Mesothelial cell of epicardium (in vitro differentiated cells): ENCODE measurements at regions not wholly inside any gene's neighbourhood (a gene's known extent, or its start where the extent isn't known, plus 50 kb on each side); places are given as distances from the start of the nearest gene placed in this dataset.
"Not testable (repeated sequence)": the region's sequence is repeated elsewhere in the genome, so short reads cannot be mapped to it uniquely, and the experiment has no call there.

ENCODE experiments used
- DNase-seq, 2 experiments: peaks; one replicate each; pipeline ENCODE4 v3.0.0; 2021; ENCODE audit warnings: low spot score in 2 of 2; ENCODE audit not compliant: unreplicated experiment in 2 of 2
- H3K27ac Mint-ChIP-seq: 2 replicates; pipeline ENCODE4 v1.8.0; 2021; ENCODE audit warnings: mixed read lengths
- H3K27me3 Mint-ChIP-seq: 2 replicates; pipeline ENCODE4 v1.8.0; 2021; ENCODE audit warnings: low read depth, mixed read lengths
- H3K36me3 Mint-ChIP-seq: 2 replicates; pipeline ENCODE4 v1.8.0; 2021; ENCODE audit warnings: mixed read lengths
- H3K4me1 Mint-ChIP-seq: 2 replicates; pipeline ENCODE4 v1.8.0; 2021; ENCODE audit warnings: mixed read lengths
- H3K4me3 Mint-ChIP-seq: 2 replicates; pipeline ENCODE4 v1.8.0; 2021; ENCODE audit warnings: mild to moderate bottlenecking, moderate library complexity, mixed read lengths
- H3K9me3 Mint-ChIP-seq: 2 replicates; pipeline ENCODE4 v1.8.0; 2021; ENCODE audit warnings: mixed read lengths
- CTCF ChIP-seq: fragments of 200-600 bp; sonication (generic); IDR thresholded peaks from one replicate; pipeline ENCODE4 v1.5.0; 2021; ENCODE audit warnings: antibody characterized with exemption; ENCODE audit not compliant: unreplicated experiment

GRCh38 chr11:41799754-41800153 lies 340.3 kb upstream of the LRRC4C start:
- Mint-ChIP-seq H3K27ac (no peak overlapping the region), H3K9me3 (no peaks in the 10 kb centered on the region), H3K27me3 (no peaks in the 10 kb centered on the region), H3K4me3 (no peak overlapping the region), H3K4me1 (no peaks in the 10 kb centered on the region), H3K36me3 (no peaks in the 10 kb centered on the region)
- no peak for DNase-seq
- TF ChIP-seq CTCF, result no peak

GRCh38 chr11:41803895-41804294 lies 344.4 kb upstream of the LRRC4C start:
- no peaks in the 10 kb centered on the region for H3K4me1 Mint-ChIP-seq
- H3K36me3 Mint-ChIP-seq, result no peaks in the 10 kb centered on the region
- DNase-seq, result no peak
- H3K27me3 Mint-ChIP-seq, result no peaks in the 10 kb centered on the region
- H3K27ac Mint-ChIP-seq, result no peak overlapping the region
- H3K4me3 Mint-ChIP-seq, result no peak overlapping the region
- no peak for TF ChIP-seq CTCF
- H3K9me3 Mint-ChIP-seq, result no peaks in the 10 kb centered on the region

GRCh38 chr11:41816396-41816795 lies 356.9 kb upstream of the LRRC4C start:
- no peaks in the 10 kb centered on the region for H3K36me3 Mint-ChIP-seq
- no peak for TF ChIP-seq CTCF
- no peak for DNase-seq
- H3K9me3 Mint-ChIP-seq, result peaks cover 24% of the 10 kb centered on the region
- no peak overlapping the region for H3K4me3 Mint-ChIP-seq
- no peak overlapping the region for H3K27ac Mint-ChIP-seq
- H3K4me1 Mint-ChIP-seq, result no peaks in the 10 kb centered on the region
- H3K27me3 Mint-ChIP-seq, result no peaks in the 10 kb centered on the region

GRCh38 chr11:41824287-41824686 lies 364.8 kb upstream of the LRRC4C start:
- H3K27ac Mint-ChIP-seq, H3K9me3 Mint-ChIP-seq, H3K4me1 Mint-ChIP-seq, H3K27me3 Mint-ChIP-seq, H3K36me3 Mint-ChIP-seq, DNase-seq, H3K4me3 Mint-ChIP-seq: not testable (repeated sequence)

GRCh38 chr11:41826085-41826484 lies 366.6 kb upstream of the LRRC4C start:
- no peaks in the 10 kb centered on the region for H3K27me3 Mint-ChIP-seq

GRCh38 chr11:41836431-41836830 lies 377.0 kb upstream of the LRRC4C start:
- no peak for DNase-seq
- no peaks in the 10 kb centered on the region for H3K27me3 Mint-ChIP-seq
- TF ChIP-seq CTCF, result no peak
- no peak overlapping the region for H3K27ac Mint-ChIP-seq
- no peaks in the 10 kb centered on the region for H3K4me1 Mint-ChIP-seq
- no peaks in the 10 kb centered on the region for H3K36me3 Mint-ChIP-seq
- H3K4me3 Mint-ChIP-seq, result no peak overlapping the region
- peaks cover 14% of the 10 kb centered on the region for H3K9me3 Mint-ChIP-seq

More at GRCh38 chr11:41826085-41826484, 366.6 kb upstream of the LRRC4C start:
- H3K27ac Mint-ChIP-seq, result no peak overlapping the region
- no peak for TF ChIP-seq CTCF
- peaks cover 7% of the 10 kb centered on the region for H3K9me3 Mint-ChIP-seq
- DNase-seq, result no peak
- H3K4me3 Mint-ChIP-seq, result no peak overlapping the region
- H3K36me3 Mint-ChIP-seq, result no peaks in the 10 kb centered on the region
- no peaks in the 10 kb centered on the region for H3K4me1 Mint-ChIP-seq
